GM12865 (cell line): ENCODE measurements at regions not wholly inside any gene's neighbourhood (a gene's known extent, or its start where the extent isn't known, plus 50 kb on each side); places are given as distances from the start of the nearest gene placed in this dataset.

Experiments used
- DNase-seq: peaks from one replicate; pipeline ENCODE4 v3.0.0; 2010; ENCODE audit warnings: low read depth
- H3K4me3 ChIP-seq: 2 replicates; pipeline ENCODE4 v1.5.1; 2011; ENCODE audit warnings: mild to moderate bottlenecking, low read depth, low read length, control low read depth
- CTCF ChIP-seq: IDR thresholded peaks from 2 replicates; pipeline ENCODE4 v1.5.1; 2011; ENCODE audit warnings: low read length, control low read depth, low read depth, inconsistent platforms; ENCODE audit not compliant: insufficient read depth; ENCODE audit errors: missing control alignments

GRCh38 chr12:28899951-28900350 is 249.1 kb upstream of the FAR2 start:
- TF ChIP-seq CTCF: no peak
- DNase-seq: no peak
- no peak overlapping the region for H3K4me3 ChIP-seq

GRCh38 chr12:28905220-28905955 is 243.7 kb upstream of the FAR2 start:
- no peak for DNase-seq
- no peak overlapping the region for H3K4me3 ChIP-seq

GRCh38 chr12:28908646-28909045 is 240.4 kb upstream of the FAR2 start:
- no peak for TF ChIP-seq CTCF
- no peak overlapping the region for H3K4me3 ChIP-seq
- no peak for DNase-seq

More at GRCh38 chr12:28905220-28905955, 243.7 kb upstream of the FAR2 start:
- no peak for TF ChIP-seq CTCF

- H3K4me3 ChIP-seq: no peak overlapping the region
- no peak for TF ChIP-seq CTCF
- no peak for DNase-seq
These were observed 239.8 kb upstream of the FAR2 start for GRCh38 chr12:28909291-28909690.

- no peak for DNase-seq
- no peak for TF ChIP-seq CTCF
- H3K4me3 ChIP-seq: no peak overlapping the region
These were observed 223.2 kb upstream of the FAR2 start for GRCh38 chr12:28925719-28926376.

GRCh38 chr12:28930704-28931103 is 218.4 kb upstream of the FAR2 start:
- no peak for DNase-seq
- H3K4me3 ChIP-seq: no peak overlapping the region
- no peak for TF ChIP-seq CTCF
